GM21723 (cell line): ENCODE measurements at regions not wholly inside any gene's neighbourhood (a gene's known extent, or its start where the extent isn't known, plus 50 kb on each side); places are given as distances from the start of the nearest gene placed in this dataset.
"Not testable (repeated sequence)": the region's sequence is repeated elsewhere in the genome, so short reads cannot be mapped to it uniquely, and the experiment has no call there.

ENCODE experiments used
- ATAC-seq: cut with Tn5 transposase; IDR thresholded peaks from one replicate; pipeline ENCODE4 v1.9.1; 2021; ENCODE audit warnings: mild to moderate bottlenecking, moderate library complexity; ENCODE audit not compliant: unreplicated experiment

- ATAC-seq: no peak
These were observed 1021.4 kb downstream of the CDH8 start for GRCh38 chr16:61014869-61015268.

GRCh38 chr16:61007694-61008093 lies 1028.5 kb downstream of the CDH8 start:
- ATAC-seq: no peak

- no peak for ATAC-seq
These were observed 1030.3 kb downstream of the CDH8 start for GRCh38 chr16:61005952-61006351.

GRCh38 chr16:61002479-61003204 lies 1033.6 kb downstream of the CDH8 start:
- ATAC-seq: no peak

GRCh38 chr16:60991886-60992285 lies 1044.4 kb downstream of the CDH8 start:
- ATAC-seq: no peak

GRCh38 chr16:60989592-60989991 lies 1046.6 kb downstream of the CDH8 start:
- no peak for ATAC-seq

- no peak for ATAC-seq
These were observed 1057.1 kb downstream of the CDH8 start for GRCh38 chr16:60979119-60979518.

- ATAC-seq: no peak
These were observed 1086.4 kb downstream of the CDH8 start for GRCh38 chr16:60949800-60950199.

- no peak for ATAC-seq
These were observed 1091.0 kb downstream of the CDH8 start for GRCh38 chr16:60945225-60945624.

- not testable (repeated sequence) for ATAC-seq
These were observed 1100.0 kb downstream of the CDH8 start for GRCh38 chr16:60936189-60936588.

GRCh38 chr16:60932600-60932999 lies 1103.6 kb downstream of the CDH8 start:
- ATAC-seq: no peak

- no peak for ATAC-seq
These were observed 1105.9 kb downstream of the CDH8 start for GRCh38 chr16:60930291-60930690.

GRCh38 chr16:60922920-60923319 lies 1113.3 kb downstream of the CDH8 start:
- ATAC-seq: no peak

- no peak for ATAC-seq
These were observed 1121.9 kb downstream of the CDH8 start for GRCh38 chr16:60914334-60914733.

GRCh38 chr16:60907645-60908044 lies 1128.6 kb downstream of the CDH8 start:
- no peak for ATAC-seq

- no peak for ATAC-seq
These were observed 1130.4 kb downstream of the CDH8 start for GRCh38 chr16:60905811-60906210.

- no peak for ATAC-seq
These were observed 1134.1 kb downstream of the CDH8 start for GRCh38 chr16:60902114-60902513.

- ATAC-seq: no peak
These were observed 1153.4 kb downstream of the CDH8 start for GRCh38 chr16:60882816-60883215.

GRCh38 chr16:60852635-60853034 lies 1183.6 kb downstream of the CDH8 start:
- no peak for ATAC-seq

GRCh38 chr16:60821661-60822060 lies 1214.6 kb downstream of the CDH8 start:
- ATAC-seq: no peak

- no peak for ATAC-seq
These were observed 1215.9 kb downstream of the CDH8 start for GRCh38 chr16:60820361-60820760.

GRCh38 chr16:60818465-60818864 lies 1217.8 kb downstream of the CDH8 start:
- ATAC-seq: no peak

- ATAC-seq: no peak
These were observed 1219.8 kb downstream of the CDH8 start for GRCh38 chr16:60816461-60816860.
